ENCODE measurements at regions not wholly inside any gene's neighbourhood (a gene's known extent, or its start where the extent isn't known, plus 50 kb on each side); places are given as distances from the start of the nearest gene placed in this dataset.
"Not testable (repeated sequence)": the region's sequence is repeated elsewhere in the genome, so short reads cannot be mapped to it uniquely, and the experiment has no call there.

DNA sequence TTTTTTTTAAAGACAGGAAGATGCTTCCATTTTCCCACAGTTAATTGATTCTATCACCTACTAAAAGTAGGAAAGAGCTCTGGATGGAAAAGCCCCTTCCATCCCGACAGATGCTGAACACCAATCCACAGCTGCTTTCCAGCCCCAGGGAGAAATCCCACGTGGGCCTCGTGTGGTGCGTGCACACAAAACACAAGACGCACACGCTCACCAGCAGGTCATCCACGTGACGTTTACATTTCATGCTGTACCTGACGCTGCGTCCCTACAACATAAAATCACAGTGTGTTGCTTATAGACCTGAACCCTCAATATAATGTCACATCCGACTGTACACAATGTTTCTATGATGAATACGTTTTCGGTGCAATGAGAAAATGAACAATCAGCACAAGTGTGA lies 50.2 kb upstream of the DACT2 start:
- no peak for DNase-seq (ENCODE audit: low spot score)

DNA sequence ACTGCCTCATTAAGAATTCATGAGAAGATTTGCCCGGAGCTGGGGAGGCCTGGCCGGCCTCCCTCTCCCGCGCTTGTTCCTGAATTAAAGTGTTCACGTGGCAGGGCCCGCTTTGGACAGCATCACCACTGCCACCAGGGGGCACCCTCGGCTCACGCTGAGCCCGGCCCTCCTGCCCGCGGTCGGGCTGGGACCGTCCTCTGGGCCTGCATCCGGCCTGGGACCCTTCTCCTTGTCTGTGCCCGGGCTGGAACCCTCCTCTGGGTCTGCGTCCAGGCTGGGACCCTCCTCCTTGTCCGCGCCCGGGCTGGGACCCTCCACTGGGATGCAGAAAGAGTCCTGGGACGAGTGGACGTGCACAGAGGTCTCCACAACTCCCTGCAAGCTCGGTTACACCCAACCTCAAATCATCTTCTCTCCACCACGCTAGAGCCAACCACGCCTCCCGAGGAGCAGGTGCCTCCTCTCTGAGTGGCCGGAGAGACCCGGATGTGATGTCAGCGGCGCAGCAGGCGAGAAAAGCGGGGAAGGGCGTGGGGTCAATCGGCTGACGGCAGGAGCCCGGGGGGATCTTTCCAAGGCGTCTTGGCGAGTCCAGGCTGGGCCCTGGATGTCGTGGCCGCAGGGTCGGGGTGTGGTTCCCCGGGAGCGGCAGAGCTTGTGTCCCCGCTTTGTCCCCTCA lies 50.9 kb upstream of the DACT2 start:
- peak; percentile 47 for DNase-seq (ENCODE audit: low spot score)

DNA sequence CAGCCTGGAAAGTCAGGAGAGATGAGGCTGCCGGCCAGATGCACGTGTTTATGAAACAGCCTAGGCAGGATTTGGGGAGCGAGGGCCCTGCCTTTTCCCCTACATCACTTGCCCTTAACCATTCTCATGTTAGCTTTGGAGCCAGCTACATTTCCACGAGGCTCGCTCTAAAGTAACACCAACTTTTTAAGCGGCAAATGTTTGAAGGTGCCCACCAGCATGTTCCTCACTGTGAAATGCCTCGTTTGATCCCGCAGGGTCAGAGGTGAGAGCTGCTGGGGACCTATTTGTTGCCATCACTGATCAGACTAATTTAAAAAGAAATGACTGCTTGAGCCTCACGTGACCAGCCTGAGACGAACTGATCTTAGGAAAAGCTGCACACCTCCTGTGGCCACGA lies 51.6 kb upstream of the DACT2 start:
- no peak for DNase-seq (ENCODE audit: low spot score)

DNA sequence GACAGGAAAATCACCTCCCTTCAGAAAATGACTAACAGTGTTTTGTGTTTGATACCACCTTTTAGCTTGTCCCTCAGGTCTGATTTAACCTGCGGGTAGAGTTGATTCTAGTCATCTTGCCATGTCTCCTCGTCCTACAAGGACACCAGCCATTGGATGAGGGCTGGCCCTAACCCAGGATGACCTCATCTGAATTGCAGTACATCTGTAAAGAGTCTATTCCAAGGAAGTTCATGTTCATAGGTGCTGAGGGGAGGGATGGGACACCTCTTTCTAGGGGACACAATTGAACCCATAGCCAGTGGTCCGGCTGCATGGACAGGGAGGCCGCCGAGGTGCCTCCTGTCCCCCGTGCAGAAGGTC lies 52.0 kb upstream of the DACT2 start:
- no peak for DNase-seq (ENCODE audit: low spot score)

DNA sequence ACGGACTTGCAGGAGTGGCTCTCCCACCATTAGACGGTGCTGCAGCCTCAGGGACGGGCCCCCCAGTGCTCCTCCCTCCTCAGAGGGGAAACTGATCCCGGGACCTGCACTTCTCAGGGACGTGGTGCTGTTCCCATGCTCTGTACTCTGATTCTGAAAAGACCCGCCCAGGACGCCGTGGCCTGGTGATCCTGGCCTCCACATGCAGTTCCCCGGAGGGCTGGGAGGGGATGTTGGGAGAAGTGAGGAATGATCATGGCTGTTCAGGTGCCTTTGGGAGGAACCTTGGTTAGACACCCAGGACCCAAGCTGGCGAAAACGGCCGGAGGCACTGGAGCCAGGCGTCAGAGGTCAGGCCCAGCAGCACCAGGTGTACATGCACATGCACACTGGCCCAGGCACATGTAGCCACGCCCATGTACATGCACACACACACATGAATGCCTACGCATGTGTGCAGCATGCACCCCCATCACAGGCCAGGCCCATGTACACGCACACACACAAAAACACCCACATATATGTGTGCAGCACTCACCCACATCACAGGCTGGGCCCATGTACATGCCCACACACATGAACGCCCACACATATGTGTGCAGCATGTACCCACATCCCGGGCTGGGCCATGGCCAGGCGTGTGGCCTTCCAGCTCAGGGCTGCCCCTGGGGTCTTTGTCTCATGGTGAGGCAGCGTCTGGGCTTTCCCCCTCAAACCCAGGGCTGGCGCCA lies 52.6 kb upstream of the DACT2 start:
- DNase-seq (ENCODE audit: low spot score) = no peak

DNA sequence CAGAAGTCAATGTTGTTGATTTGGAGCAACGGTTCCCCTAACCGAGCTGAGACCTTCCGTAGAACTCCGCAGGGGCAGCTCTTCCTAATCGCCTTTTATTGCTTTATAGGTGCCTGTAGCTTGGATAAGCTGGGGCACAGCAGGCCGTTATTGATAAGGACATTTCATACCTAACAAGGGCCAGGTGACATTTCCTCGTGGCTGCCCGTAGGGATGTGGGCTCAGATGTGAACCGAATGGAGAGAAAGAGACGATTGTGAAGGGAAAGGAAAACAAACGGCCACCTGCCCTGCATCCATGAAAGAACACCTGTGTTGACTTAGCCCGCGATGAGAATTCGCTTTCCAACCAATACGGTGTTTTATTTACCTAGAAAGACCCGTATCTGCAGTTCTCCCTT lies 53.3 kb upstream of the DACT2 start:
- no peak for DNase-seq (ENCODE audit: low spot score)

DNA sequence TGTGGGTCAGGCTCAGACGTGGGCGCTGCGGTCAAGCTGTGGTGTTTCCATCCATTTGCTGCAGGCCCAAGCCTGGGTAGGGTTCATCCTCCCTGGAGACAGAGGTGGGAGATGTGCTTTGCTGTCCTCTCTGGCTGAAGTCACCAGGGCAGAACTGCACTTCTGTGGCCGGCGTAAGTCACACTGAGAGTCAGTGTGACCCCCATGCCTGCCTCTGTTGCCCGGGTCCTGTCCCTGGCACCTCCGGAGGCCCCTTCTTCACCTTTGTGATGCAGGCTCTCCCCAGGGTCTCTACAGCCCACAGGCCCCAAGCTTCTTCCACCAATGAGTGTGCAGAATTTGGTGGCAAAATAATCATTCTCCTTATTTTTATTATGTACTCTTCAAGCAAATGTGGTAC lies 53.8 kb upstream of the DACT2 start:
- no peak for DNase-seq (ENCODE audit: low spot score)

DNA sequence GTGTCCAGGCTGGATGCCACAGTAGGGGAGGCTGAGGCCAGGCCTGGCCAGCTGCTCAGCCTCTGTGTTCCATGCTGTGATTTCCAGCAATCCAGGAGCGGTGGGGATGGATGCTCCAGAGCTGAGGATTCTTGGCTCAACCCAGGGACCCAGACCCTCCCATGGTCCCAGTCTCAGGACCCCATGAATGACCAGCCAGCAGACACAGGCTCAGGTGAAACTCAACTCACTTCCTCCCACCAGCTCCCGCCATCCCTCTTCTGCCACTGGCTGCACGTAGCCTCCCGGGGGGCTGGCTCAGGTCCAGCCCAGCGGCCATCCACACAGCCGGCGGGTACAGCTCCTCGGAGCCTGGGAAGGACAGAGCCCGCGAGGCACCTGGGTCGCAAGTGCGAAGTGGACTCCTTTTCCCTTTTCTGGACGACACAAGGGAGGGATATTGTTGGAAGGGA lies 54.5 kb upstream of the DACT2 start:
- DNase-seq (ENCODE audit: low spot score) = no peak

DNA sequence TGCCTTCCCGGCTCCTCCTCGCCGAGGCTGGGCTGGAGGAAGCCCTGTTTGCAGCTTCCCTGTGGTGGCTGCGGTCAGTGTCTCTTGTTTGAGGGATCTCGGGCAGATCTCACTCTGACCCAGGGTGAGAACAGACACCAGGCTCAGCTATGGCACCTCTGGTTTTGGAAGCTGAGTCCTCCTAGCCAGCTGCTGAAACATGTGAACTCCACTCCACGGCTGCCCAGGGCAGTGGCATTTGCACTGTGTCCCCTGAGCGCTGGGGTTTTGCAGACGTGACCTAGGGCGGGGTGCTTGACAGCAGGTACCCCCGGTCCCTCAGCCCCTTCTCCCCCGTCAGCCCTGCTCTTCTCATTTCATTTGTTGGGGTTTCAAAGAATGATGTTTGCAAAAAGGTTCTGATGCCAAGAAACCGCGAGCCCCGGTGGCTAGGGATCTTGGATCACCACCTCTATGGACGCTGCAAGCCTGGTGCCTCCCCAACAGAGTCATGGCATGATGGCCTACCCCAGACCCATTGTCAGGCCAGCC lies 55.0 kb upstream of the DACT2 start:
- no peak for DNase-seq (ENCODE audit: low spot score)

DNA sequence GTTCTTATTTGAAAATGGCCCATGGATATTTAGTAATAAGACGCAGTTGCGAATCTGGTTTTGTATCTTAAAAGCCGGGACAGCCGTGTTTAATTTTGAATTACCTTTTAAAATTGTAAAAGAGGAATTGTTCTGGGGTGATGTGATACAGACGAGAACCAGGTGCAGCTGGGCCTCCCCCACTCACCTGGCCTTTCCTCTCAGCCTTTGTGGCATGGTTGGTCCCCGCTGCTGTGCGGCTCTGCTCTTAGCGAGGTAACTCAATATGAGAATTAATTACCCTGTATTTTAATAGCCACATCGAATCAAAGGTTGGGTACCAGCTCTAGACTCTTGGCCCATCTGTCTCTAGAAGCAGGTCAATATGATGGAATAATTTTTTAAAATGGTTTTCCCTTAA lies 56.5 kb upstream of the DACT2 start:
- DNase-seq (ENCODE audit: low spot score) = no peak

DNA sequence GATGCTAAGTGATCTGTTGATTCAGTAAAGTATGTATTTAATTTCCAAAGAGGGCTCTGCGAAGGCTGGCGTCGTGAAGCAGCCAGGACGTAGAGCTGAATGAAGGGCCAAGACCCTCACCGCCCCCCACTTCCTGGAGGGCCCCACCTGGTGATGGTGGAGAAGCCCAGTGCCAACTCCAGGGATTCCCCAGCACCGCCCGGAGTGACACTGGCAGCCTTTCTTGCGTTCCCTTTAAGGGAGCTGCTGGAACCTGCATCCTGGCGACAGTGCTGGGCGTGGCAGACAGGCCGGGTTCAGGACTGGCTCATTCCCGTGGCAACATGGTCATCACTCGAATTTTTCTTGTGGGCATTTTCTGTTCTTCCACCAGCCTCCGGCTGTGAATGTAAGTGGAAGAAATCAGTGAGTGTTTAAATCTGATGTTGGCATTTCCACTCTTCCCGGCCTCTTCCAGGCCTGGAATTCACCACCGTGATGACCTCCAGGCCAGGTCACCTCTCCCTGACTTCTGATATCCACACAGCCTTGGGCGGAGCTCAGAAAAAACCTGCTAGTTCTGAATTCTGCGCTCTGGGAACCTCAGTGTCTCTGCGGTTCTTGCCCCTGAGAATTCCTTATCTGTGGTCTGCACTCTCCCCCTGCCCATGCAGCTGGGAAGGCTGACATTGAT lies 57.4 kb upstream of the DACT2 start:
- DNase-seq (ENCODE audit: low spot score) = no peak

DNA sequence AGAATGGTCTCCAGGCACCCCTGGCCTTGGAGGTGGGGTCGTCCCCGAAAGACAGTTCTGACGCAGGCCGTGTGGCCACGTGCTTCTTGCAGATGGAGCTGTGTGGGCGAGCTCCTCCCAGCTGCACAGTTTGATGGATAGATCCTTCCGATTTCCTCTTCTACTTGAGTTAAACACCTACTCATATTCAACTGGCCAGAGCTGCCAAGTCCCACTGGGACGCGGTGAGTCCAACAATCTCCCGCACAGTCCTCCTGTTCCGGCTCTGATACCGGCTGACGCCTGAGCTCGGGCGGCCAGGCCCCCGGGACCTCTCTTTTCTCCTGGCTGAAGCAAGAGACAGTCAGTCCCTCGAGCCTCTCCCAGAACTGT lies 57.9 kb upstream of the DACT2 start:
- DNase-seq (ENCODE audit: low spot score) = no peak

DNA sequence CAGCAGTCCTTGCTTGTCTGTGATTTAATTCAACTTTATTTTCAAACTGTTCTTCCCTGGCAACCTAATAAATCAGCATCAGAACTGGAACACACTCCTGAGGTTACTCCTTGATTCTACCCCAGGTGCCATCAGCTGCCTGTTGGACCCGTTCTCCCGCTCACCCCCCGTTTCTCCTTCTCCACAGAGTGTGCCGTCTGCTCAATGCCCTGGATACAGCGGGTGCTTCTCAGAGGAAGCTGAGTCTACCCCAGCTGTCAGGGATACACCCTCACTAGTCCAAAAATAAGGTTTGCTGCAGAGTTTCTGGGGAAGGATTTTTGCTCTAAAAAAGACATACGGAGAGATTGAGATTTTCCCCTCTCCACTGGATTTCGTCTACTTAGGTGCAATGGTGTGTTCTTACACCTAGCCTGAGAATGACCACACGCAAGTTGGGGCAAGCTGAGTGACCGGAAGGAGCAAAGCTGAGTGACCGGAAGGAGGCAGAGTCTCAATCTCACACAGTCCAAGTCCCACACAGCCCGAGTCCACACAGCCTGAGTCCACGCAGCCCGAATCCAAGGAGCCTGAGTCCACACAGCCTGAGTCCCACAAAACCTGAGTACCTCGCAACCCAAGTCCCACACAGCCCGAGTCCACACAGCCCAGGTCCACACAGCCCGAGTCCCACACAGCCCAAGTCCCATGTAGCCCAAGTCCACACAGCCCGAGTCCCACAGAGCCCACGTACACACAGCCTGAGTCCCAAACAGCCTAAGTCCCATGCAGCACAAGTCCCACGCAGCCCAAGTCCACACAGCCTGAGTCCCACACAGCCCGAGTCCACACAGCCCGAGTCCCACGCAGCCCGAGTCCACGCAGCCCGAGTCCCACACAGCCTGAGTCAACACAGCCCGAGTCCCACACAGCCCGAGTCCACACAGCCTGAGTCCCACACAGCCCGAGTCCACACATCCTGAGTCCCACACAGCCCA lies 58.6 kb upstream of the DACT2 start:
- no peak for DNase-seq (ENCODE audit: low spot score)

DNA sequence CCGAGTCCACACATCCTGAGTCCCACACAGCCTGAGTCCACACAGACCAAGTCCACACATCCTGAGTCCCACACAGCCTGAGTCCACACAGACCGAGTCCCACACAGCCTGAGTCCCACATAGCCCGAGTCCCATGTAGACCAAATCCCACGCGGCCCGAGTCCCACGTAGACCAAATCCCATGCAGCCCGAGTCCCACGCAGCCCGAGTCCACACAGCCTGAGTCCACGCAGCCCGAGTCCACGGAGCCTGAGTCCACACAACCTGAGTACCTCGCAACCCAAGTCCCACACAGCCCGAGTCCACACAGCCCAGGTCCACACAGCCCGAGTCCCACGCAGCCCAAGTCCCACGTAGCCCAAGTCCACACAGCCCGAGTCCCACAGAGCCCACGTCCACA lies 60.0 kb upstream of the DACT2 start:
- not testable (repeated sequence) for DNase-seq (ENCODE audit: low spot score)

DNA sequence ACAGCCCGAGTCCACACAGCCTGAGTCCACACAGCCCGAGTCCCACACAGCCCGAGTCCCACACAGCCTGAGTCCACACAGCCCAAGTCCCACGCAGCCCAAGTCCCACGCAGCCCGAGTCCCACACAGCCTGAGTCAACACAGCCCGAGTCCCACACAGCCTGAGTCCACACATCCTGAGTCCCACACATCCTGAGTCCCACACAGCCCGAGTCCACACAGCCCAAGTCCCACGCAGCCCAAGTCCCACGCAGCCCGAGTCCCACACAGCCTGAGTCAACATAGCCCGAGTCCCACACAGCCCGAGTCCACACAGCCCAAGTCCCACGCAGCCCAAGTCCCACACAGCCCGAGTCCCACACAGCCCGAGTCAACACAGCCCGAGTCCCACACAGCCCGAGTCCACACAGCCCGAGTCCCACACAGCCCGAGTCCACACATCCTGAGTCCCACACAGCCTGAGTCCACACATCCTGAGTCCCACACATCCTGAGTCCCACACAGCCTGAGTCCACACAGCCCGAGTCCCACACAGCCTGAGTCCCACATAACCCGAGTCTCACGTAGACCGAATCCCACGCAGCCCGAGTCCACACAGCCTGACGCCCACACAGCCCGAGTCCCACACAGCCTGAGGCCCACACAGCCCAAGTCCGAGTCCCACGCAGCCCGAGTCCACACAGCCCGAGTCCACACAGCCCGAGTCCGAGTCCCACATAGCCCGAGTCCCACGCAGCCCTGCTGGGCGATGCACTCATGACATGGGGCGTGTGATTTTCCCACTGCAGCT lies 60.6 kb upstream of the SMOC2 start:
- DNase-seq (ENCODE audit: low spot score) = not testable (repeated sequence)

DNA sequence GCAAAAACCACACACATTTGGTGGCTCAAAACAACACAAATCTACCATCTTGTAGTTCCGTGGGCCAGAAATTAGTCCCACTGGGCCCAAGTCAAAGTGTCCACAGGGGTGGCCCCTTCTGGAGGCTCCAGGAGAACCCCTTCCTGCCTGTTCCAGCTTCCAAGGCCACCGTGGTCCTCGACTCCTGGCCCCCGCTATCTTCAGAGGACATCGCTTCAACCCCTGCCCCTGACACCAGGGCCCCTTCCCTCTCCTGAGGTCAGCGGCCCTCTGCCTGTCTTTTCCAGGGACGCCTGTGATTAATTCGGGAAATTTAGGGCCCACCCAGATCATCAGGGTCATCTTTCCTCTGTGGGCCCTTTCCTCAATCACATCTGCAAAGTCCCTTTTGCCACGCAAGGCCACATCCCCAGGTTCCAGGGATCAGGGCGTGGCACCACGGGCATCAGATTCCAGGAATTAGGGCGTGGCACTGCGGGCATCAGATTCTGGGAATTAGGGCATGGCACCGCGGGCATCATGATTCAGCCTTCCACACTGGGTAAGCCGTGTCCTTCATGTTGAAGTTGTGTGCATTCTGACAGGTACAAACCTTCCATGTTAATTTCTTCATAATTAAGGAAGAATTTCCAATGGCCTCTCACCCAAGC lies 59.9 kb upstream of the SMOC2 start:
- no peak for DNase-seq (ENCODE audit: low spot score)

DNA sequence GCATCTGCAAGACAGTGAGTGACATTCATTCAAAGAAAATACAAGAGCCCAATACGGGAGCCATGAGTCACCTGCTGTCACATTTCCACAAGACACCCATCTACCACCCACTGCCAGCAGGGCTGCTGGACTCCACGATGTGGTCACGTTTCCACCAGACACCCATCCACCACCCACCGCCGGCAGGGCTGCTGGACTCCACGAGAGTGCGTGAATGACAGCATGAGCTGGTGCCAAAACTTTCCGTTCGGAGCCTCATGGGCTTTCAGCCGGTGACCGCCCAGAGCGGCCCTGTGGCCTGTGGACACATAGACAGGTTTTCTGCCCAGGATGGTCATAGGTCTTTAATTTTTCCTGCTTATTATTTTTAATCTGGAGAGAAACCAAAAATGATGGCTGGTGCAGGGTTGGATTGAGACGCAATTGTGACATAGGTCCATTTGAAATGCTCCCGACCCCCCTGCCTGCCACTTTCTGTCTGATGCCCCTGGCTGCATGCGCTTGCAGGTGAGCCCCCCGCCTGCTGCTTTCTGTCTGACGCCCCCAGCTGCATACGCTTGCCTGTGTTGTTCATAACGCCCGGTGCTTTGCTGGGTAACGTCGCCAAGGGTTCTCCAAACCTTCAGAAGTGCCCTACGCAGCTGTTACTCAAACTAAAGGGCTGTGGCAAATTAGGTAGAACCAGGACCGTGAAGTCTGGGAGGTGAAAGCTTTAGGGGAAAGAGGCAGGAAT lies 59.1 kb upstream of the SMOC2 start:
- DNase-seq (ENCODE audit: low spot score) = no peak

DNA sequence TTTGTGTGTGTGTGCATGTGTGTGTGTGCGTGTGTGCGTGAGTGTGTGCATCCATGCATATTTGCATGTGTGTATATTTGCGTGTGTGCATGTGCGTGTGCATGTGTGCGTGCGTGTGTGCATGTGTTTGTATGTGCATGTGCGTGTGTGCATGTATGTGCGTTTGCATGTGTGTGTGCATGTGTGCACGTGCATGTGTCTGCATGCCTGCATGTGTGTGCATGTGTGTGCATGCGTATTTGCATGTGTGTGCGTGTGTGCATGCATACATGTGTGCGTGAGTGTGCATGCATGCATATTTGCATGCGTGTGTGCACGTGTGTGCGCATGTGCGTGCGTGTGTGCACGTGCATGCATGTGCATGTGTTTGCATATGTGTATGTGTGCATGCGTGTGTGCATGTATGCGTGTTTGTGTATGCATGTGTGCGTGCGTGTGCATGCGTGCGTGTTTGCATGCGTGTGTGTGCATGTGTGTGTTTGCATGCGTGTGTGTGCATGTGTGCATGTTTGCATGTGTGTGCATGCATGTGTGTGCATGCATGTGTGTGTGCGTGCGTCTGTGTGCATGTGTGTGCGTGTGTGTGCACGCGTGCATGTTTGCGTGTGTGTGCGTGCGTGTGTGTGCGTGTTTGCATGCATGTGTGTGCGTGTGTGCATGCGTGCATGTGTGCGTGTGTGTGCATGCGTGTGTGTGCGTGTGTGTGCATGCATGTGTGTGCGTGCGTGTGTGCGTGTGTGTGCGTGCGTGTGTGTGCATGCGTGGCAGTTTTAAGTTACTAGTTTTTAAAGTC lies 57.7 kb upstream of the SMOC2 start:
- no peak for DNase-seq (ENCODE audit: low spot score)
